Stomach (tissue), 8 donors: ENCODE measurements at regions not wholly inside any gene's neighbourhood (a gene's known extent, or its start where the extent isn't known, plus 50 kb on each side); places are given as distances from the start of the nearest gene placed in this dataset.

Experiments
- DNase-seq, 2 donors: peaks; one replicate each; pipeline versions ENCODE4 v3.0.0 to v3.0.0-alpha.2; 2013 to 2019
- H3K27ac ChIP-seq, 5 donors: fragments of 200-600 bp in 4 of 5; sonication (generic) in 4 of 5; one replicate each; pipeline ENCODE4 v1.5.1; 2013 to 2019; ENCODE audit warnings: mild to moderate bottlenecking in 1 of 5, moderate library complexity in 1 of 5
- H3K27me3 ChIP-seq, 3 donors: fragments of 200-600 bp; sonication (generic); one replicate each; pipeline ENCODE4 v1.5.1; 2017 to 2019; ENCODE audit warnings: mixed run types in 1 of 3
- H3K36me3 ChIP-seq, 4 donors: fragments of 200-600 bp; sonication (generic); 1 replicate in 3 of 4; 2 replicates in 1 of 4; pipeline ENCODE4 v1.5.1; 2016 to 2019
- H3K4me1 ChIP-seq, 4 donors: fragments of 200-600 bp; sonication (generic); one replicate each; pipeline ENCODE4 v1.5.1; 2016 to 2019
- H3K4me3 ChIP-seq, 4 donors: fragments of 200-600 bp; sonication (generic) in 3 of 4; one replicate each; pipeline ENCODE4 v1.5.1; 2016 to 2019; ENCODE audit warnings: mild to moderate bottlenecking in 1 of 4
- H3K9me3 ChIP-seq, 4 donors: fragments of 200-600 bp; sonication (generic); one replicate each; pipeline ENCODE4 v1.5.1; 2016 to 2019
- CTCF ChIP-seq, 7 experiments: fragments of 450-650 bp in 4 of 7; fragments of 200-600 bp in 3 of 7; sonication (generic) in 3 of 7; IDR thresholded peaks; one replicate each; pipeline ENCODE4 v1.5.1; 2016 to 2019; ENCODE audit warnings: antibody characterized with exemption in 7 of 7, control low read depth in 2 of 7, mild to moderate bottlenecking in 1 of 7
- EP300 ChIP-seq: sonication (generic); formaldehyde crosslinking; IDR thresholded peaks from one replicate; pipeline ENCODE4 v1.6.1; 2017; ENCODE audit warnings: antibody characterized with exemption
- POLR2A ChIP-seq, 4 donors: fragments of 450-650 bp; IDR thresholded peaks; one replicate each; pipeline ENCODE4 v1.6.1; 2016; ENCODE audit warnings: antibody characterized with exemption in 4 of 4, control low read depth in 2 of 4, mild to moderate bottlenecking in 1 of 4, moderate library complexity in 1 of 4
- POLR2AphosphoS5 ChIP-seq, 3 donors: sonication (generic); formaldehyde crosslinking; IDR thresholded peaks; one replicate each; pipeline ENCODE4 v1.6.1; 2016; ENCODE audit warnings: antibody characterized with exemption in 3 of 3
- WGBS, 5 donors: extraction: QIAGEN DNeasy Blood & Tissue Kit in 3 of 5; methylation state at CpG; one replicate each; pipeline versions ENCODE4 v1.1.5 to v1.1.7; 2013 to 2018; 5-methylcytosine and 5-hydroxymethylcytosine counted together
- intact Hi-C: fragments of 100-400 bp; cut with DNase I; formaldehyde crosslinking; loops from one replicate; pipeline ENCODE4 v1.15.1; 2023; ENCODE audit warnings: low total_unique reads
- donor health status: healthy with polysubstance abuse.
- donor health status: Bipolar disorder and iron deficiency.
- donor health status: healthy.

GRCh38 chr3:127483005-127483641, 107.4 kb downstream of the TPRA1 start:
- DNase-seq, result peak in 1 of 2 donors; percentile 13
- H3K27me3 ChIP-seq, result no peaks in the 10 kb centered on the region
- no peaks in the 10 kb centered on the region for H3K36me3 ChIP-seq
- no peak for TF ChIP-seq EP300
- no peak for TF ChIP-seq POLR2A (IDR thresholded peaks at IDR 0.05)
- no peak for TF ChIP-seq CTCF (IDR thresholded peaks at IDR 0.05)
- TF ChIP-seq POLR2AphosphoS5 (IDR thresholded peaks at IDR 0.05), result no peak
- H3K9me3 ChIP-seq, result no peaks in the 10 kb centered on the region
- no peak overlapping the region for H3K4me3 ChIP-seq
- 82 to 89% (median 86%) methylated on average over 11 of the region's 11 CpGs for WGBS, 5 donors
- intact Hi-C loops, result no loop called here
- H3K4me1 ChIP-seq, result no peaks in the 10 kb centered on the region
- no peak overlapping the region for H3K27ac ChIP-seq

- no peak for DNase-seq
- Histone ChIP-seq H3K27me3 (no peaks in the 10 kb centered on the region), H3K4me3 (no peak overlapping the region), H3K27ac (no peak overlapping the region), H3K4me1 (no peaks in the 10 kb centered on the region), H3K9me3 (no peaks in the 10 kb centered on the region), H3K36me3 (no peaks in the 10 kb centered on the region)
- 73 to 86% (median 82%) methylated on average over 14 of the region's 14 CpGs for WGBS, 5 donors
- intact Hi-C loops, result no loop called here
- TF ChIP-seq CTCF (IDR thresholded peaks at IDR 0.05) (no peak), EP300 (no peak), POLR2AphosphoS5 (IDR thresholded peaks at IDR 0.05) (no peak), POLR2A (IDR thresholded peaks at IDR 0.05) (no peak)
Observed at GRCh38 chr3:127482216-127483004, 108.1 kb downstream of the TPRA1 start.

- 76 to 84% (median 80%) methylated on average over 6 to 9 of the region's 9 CpGs for WGBS, 5 donors
- Histone ChIP-seq H3K27me3 (no peaks in the 10 kb centered on the region), H3K36me3 (no peaks in the 10 kb centered on the region), H3K4me3 (no peak overlapping the region), H3K27ac (no peak overlapping the region), H3K4me1 (no peaks in the 10 kb centered on the region), H3K9me3 (no peaks in the 10 kb centered on the region)
- no peak for DNase-seq
- no peak for TF ChIP-seq EP300
- TF ChIP-seq POLR2AphosphoS5 (IDR thresholded peaks at IDR 0.05), result no peak
- no peak for TF ChIP-seq CTCF (IDR thresholded peaks at IDR 0.05)
- no peak for TF ChIP-seq POLR2A (IDR thresholded peaks at IDR 0.05)
- intact Hi-C loops, result no loop called here
Observed at GRCh38 chr3:127480196-127480954, 110.2 kb downstream of the TPRA1 start.

- Histone ChIP-seq H3K27me3 (no peaks in the 10 kb centered on the region), H3K9me3 (no peaks in the 10 kb centered on the region), H3K4me1 (no peaks in the 10 kb centered on the region), H3K4me3 (no peak overlapping the region), H3K27ac (no peak overlapping the region), H3K36me3 (no peaks in the 10 kb centered on the region)
- TF ChIP-seq POLR2A (IDR thresholded peaks at IDR 0.05), result no peak
- TF ChIP-seq POLR2AphosphoS5 (IDR thresholded peaks at IDR 0.05), result no peak
- TF ChIP-seq CTCF (IDR thresholded peaks at IDR 0.05), result no peak
- no peak for TF ChIP-seq EP300
- peak in 1 of 2 donors; percentile 24 for DNase-seq
- intact Hi-C loops, result no loop called here
- 55 to 75% (median 69%) methylated on average over 11 to 12 of the region's 12 CpGs for WGBS, 5 donors
Observed at GRCh38 chr3:127479449-127479848, 111.1 kb downstream of the TPRA1 start.
